OCI-LY7 (cell line): ENCODE measurements at regions not wholly inside any gene's neighbourhood (a gene's known extent, or its start where the extent isn't known, plus 50 kb on each side); places are given as distances from the start of the nearest gene placed in this dataset.

Experiments used
- BruUV-seq: library from RNA; stranded (reverse); fragments of 400-500 nt; replicated peaks from 2 replicates; lab custom pipeline; 2021; lab: Mats Ljungman, UMichigan
- CTCF ChIA-PET: fragments of 300-600 bp; sonication (Branson Sonifier 250); formaldehyde crosslinking; loops from one replicate; lab custom pipeline; 2022; ENCODE audit warnings: antibody characterized with exemption; ENCODE audit not compliant: unreplicated experiment; lab: Charles Lee
- POLR2A ChIA-PET: fragments of 300-600 bp; sonication (Branson Sonifier 250); formaldehyde crosslinking; loops from one replicate; lab custom pipeline; 2022; ENCODE audit warnings: antibody characterized with exemption; lab: Charles Lee
- DNase-seq: peaks from one replicate; pipeline ENCODE4 v3.0.0-alpha.2; 2015; ENCODE audit warnings: low spot score
- H2AFZ ChIP-seq: fragments of 200-600 bp; sonication (generic), shearing (Covaris generic); 2 replicates; pipeline ENCODE4 v1.6.1; 2014; ENCODE audit warnings: mild to moderate bottlenecking, antibody characterized with exemption, low read length, moderate library complexity
- H3K27ac ChIP-seq: fragments of 200-600 bp; sonication (generic); 2 replicates; pipeline ENCODE4 v1.5.1; 2014; ENCODE audit warnings: mixed run types, low read depth, mild to moderate bottlenecking, moderate library complexity, low read length, inconsistent platforms; ENCODE audit not compliant: poor library complexity, severe bottlenecking
- H3K36me3 ChIP-seq: fragments of 200-600 bp; sonication (generic); 2 replicates; pipeline ENCODE4 v1.6.1; 2014; ENCODE audit warnings: mild to moderate bottlenecking, antibody characterized with exemption, low read length, moderate library complexity, mixed read lengths; ENCODE audit not compliant: insufficient read depth
- H3K4me1 ChIP-seq: fragments of 200-600 bp; sonication (generic); 2 replicates; pipeline ENCODE4 v1.5.1; 2014; ENCODE audit warnings: mild to moderate bottlenecking, low read length; ENCODE audit not compliant: insufficient read depth, poor library complexity, severe bottlenecking
- H3K4me2 ChIP-seq: fragments of 200-600 bp; sonication (generic); 2 replicates; pipeline ENCODE4 v1.6.1; 2014; ENCODE audit warnings: mild to moderate bottlenecking, low read length
- H3K4me3 ChIP-seq: fragments of 200-600 bp; sonication (generic); 2 replicates; pipeline ENCODE4 v1.5.1; 2014; ENCODE audit warnings: mild to moderate bottlenecking, low read depth, low read length; ENCODE audit not compliant: poor library complexity, severe bottlenecking
- H3K79me2 ChIP-seq: fragments of 200-600 bp; sonication (generic); 2 replicates; pipeline ENCODE4 v1.6.1; 2016; ENCODE audit warnings: low read depth, mild to moderate bottlenecking, low read length, moderate library complexity, mixed read lengths; ENCODE audit not compliant: insufficient read depth
- H3K9me2 ChIP-seq: fragments of 200-600 bp; sonication (generic); 2 replicates; pipeline ENCODE4 v1.6.1; 2016; ENCODE audit warnings: mild to moderate bottlenecking, low read length, mixed read lengths; ENCODE audit not compliant: insufficient read depth
- H3K9me3 ChIP-seq: fragments of 200-600 bp; sonication (generic); 2 replicates; pipeline ENCODE4 v1.6.1; 2014; ENCODE audit warnings: mild to moderate bottlenecking, mixed run types, low read length, mixed read lengths
- H4K20me1 ChIP-seq: fragments of 200-600 bp; sonication (generic); 2 replicates; pipeline ENCODE4 v1.6.1; 2014; ENCODE audit warnings: mild to moderate bottlenecking, antibody characterized with exemption, low read length, moderate library complexity, mixed read lengths; ENCODE audit not compliant: insufficient read depth
- EZH2phosphoT487 ChIP-seq: fragments of 200-600 bp; sonication (generic); IDR thresholded peaks from 2 replicates; pipeline ENCODE4 v1.6.1; 2018; ENCODE audit warnings: low read depth, borderline replicate concordance, mild to moderate bottlenecking, mixed run types, antibody characterized with exemption, low read length, moderate library complexity, mixed read lengths
- intact Hi-C: fragments of 100-400 bp; cut with micrococcal nuclease; formaldehyde crosslinking; loops from one replicate; pipeline ENCODE4 v1.10.0; 2022; ENCODE audit not compliant: unreplicated experiment
- TF ChIP-seq, protein P1 (sequence below): fragments of 200-600 bp; sonication (generic); conservative IDR thresholded peaks from 2 replicates; pipeline ENCODE4 v1.5.1; 2014; ENCODE audit warnings: mild to moderate bottlenecking, antibody characterized with exemption, low read length, moderate library complexity, mixed read lengths

DNA sequence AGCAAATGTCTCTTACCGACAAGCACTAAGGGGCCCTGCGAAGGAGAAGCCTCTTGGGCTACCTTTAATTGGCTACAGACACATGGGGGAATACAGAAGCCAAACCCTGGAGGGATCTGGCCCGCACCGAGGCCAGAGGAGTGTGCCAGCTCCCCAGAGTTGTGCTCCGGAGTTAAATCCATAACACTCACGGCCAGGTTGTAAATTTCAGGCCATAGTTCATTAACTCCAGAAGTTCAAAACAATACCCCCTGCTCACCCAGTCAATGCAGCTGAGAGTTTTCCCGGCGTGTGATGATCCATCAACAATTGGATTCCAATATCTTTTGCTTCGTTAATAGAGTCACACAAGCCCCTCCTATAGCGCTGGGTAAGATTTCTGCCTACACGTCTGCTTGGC lies 371.5 kb downstream of the NXPE2 start:
- H3K9me3 ChIP-seq = no peaks in the 10 kb centered on the region
- no peaks in the 10 kb centered on the region for H3K9me2 ChIP-seq
- no peaks in the 10 kb centered on the region for H4K20me1 ChIP-seq
- DNase-seq = no peak
- intact Hi-C loops = no loop called here
- TF ChIP-seq EZH2phosphoT487 = no peak
- TF ChIP-seq, protein P1, sequence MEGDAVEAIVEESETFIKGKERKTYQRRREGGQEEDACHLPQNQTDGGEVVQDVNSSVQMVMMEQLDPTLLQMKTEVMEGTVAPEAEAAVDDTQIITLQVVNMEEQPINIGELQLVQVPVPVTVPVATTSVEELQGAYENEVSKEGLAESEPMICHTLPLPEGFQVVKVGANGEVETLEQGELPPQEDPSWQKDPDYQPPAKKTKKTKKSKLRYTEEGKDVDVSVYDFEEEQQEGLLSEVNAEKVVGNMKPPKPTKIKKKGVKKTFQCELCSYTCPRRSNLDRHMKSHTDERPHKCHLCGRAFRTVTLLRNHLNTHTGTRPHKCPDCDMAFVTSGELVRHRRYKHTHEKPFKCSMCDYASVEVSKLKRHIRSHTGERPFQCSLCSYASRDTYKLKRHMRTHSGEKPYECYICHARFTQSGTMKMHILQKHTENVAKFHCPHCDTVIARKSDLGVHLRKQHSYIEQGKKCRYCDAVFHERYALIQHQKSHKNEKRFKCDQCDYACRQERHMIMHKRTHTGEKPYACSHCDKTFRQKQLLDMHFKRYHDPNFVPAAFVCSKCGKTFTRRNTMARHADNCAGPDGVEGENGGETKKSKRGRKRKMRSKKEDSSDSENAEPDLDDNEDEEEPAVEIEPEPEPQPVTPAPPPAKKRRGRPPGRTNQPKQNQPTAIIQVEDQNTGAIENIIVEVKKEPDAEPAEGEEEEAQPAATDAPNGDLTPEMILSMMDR = no peak
- no peaks in the 10 kb centered on the region for H3K36me3 ChIP-seq
- BruUV-seq = no TSS peak
- H3K4me2 ChIP-seq = no peak overlapping the region
- POLR2A ChIA-PET = no interaction called here
- H3K4me1 ChIP-seq = no peaks in the 10 kb centered on the region
- H2AFZ ChIP-seq = no peak overlapping the region
- H3K4me3 ChIP-seq = no peak overlapping the region
- no peaks in the 10 kb centered on the region for H3K79me2 ChIP-seq
- H3K27ac ChIP-seq = no peak overlapping the region
- CTCF ChIA-PET = no interaction called here

DNA sequence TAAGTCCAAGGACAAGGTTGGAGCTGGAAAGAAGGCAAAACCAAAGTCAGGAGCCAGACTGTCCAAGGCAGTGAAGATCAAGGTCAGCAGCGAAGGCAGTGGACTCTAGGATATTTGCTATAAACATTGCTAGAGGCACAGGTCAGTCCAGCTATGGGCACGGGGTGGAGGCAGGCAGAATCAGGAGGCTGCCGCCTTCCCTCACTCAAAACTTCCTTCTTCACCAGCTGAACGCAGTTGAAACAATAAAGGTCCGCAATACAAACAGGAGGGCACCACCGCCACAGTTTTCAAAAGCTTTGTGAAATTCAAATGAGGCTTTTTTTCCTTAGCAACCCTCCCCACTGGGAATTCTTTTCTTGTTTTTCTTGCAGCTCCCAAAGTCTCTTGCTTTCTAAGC lies 372.4 kb downstream of the NXPE2 start:
- POLR2A ChIA-PET = no interaction called here
- CTCF ChIA-PET = no interaction called here
- no peak for DNase-seq
- no peak overlapping the region for H3K4me3 ChIP-seq
- H3K4me1 ChIP-seq = no peaks in the 10 kb centered on the region
- no peaks in the 10 kb centered on the region for H4K20me1 ChIP-seq
- H3K4me2 ChIP-seq = no peak overlapping the region
- H2AFZ ChIP-seq = no peak overlapping the region
- no peaks in the 10 kb centered on the region for H3K36me3 ChIP-seq
- no peaks in the 10 kb centered on the region for H3K9me2 ChIP-seq
- BruUV-seq = no TSS peak
- intact Hi-C loops = no loop called here
- H3K9me3 ChIP-seq = no peaks in the 10 kb centered on the region
- no peak overlapping the region for H3K27ac ChIP-seq
- TF ChIP-seq, protein P1 = no peak
- no peak for TF ChIP-seq EZH2phosphoT487
- H3K79me2 ChIP-seq = no peaks in the 10 kb centered on the region

DNA sequence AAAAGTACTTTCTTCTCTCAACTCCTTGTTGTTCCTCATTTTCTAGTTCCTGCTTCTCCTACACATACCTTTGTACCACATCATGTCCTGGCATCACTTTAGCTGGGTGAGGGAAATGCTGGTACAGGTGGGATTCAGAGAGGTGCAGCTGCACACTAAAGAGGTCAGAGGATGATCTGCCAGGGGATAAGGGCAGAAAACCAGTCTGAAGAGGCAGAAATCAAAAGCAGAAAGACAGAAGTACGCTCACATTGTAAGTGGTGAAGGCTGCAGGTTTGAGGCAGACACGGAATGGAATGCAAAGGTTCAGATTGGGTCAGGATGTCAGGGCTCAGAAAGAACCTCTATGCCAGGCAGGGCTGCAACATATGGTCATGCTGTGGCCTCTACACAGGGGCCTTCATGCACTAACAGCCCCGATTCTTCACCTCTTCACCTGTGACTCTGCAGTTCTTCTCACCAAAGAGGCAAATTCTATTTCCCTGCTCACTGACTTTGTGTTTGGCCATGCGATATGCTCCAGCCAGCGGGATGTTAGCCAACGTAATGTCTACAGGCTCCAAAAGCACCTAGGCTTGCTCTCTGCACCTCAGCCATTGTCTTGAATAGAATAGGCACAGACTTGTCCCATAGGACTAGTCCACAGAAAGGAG lies 373.7 kb downstream of the NXPE2 start:
- Histone ChIP-seq H4K20me1 (no peaks in the 10 kb centered on the region), H3K9me3 (no peaks in the 10 kb centered on the region), H3K27ac (no peak overlapping the region), H3K4me2 (no peak overlapping the region), H3K9me2 (no peaks in the 10 kb centered on the region), H3K79me2 (no peaks in the 10 kb centered on the region), H2AFZ (no peak overlapping the region), H3K4me1 (no peaks in the 10 kb centered on the region), H3K4me3 (no peak overlapping the region), H3K36me3 (no peaks in the 10 kb centered on the region)
- TF ChIP-seq, protein P1 = no peak
- TF ChIP-seq EZH2phosphoT487 = no peak
- DNase-seq = no peak
- ChIA-PET CTCF (no interaction called here), POLR2A (no interaction called here)
- no TSS peak for BruUV-seq
- intact Hi-C loops = no loop called here
